ENCODE measurements at regions not wholly inside any gene's neighbourhood (a gene's known extent, or its start where the extent isn't known, plus 50 kb on each side); places are given as distances from the start of the nearest gene placed in this dataset.

GRCh38 chr3:105967117-105967516 lies 98.3 kb upstream of the CBLB start:
- TF ChIP-seq, protein P1, sequence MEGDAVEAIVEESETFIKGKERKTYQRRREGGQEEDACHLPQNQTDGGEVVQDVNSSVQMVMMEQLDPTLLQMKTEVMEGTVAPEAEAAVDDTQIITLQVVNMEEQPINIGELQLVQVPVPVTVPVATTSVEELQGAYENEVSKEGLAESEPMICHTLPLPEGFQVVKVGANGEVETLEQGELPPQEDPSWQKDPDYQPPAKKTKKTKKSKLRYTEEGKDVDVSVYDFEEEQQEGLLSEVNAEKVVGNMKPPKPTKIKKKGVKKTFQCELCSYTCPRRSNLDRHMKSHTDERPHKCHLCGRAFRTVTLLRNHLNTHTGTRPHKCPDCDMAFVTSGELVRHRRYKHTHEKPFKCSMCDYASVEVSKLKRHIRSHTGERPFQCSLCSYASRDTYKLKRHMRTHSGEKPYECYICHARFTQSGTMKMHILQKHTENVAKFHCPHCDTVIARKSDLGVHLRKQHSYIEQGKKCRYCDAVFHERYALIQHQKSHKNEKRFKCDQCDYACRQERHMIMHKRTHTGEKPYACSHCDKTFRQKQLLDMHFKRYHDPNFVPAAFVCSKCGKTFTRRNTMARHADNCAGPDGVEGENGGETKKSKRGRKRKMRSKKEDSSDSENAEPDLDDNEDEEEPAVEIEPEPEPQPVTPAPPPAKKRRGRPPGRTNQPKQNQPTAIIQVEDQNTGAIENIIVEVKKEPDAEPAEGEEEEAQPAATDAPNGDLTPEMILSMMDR (IDR thresholded peaks at IDR 0.05) = no peak
- no peak for TF ChIP-seq POLR2A (IDR thresholded peaks at IDR 0.05)
